Neuronal stem cell (in vitro differentiated cells): ENCODE measurements at regions not wholly inside any gene's neighbourhood (a gene's known extent, or its start where the extent isn't known, plus 50 kb on each side); places are given as distances from the start of the nearest gene placed in this dataset.

ENCODE experiments used
- DNase-seq: peaks from one replicate; pipeline ENCODE4 v3.0.0-alpha.2; 2013; ENCODE audit warnings: low spot score
- H2AFZ ChIP-seq: one replicate; pipeline ENCODE4 v1.6.1; 2013; ENCODE audit warnings: mild to moderate bottlenecking, low read length, inconsistent platforms
- H2AK5ac ChIP-seq: 2 replicates; pipeline ENCODE4 v1.6.1; 2013; ENCODE audit warnings: low read depth, mild to moderate bottlenecking, inconsistent platforms, low read length, moderate library complexity, mixed read lengths
- H2BK120ac ChIP-seq: 2 replicates; pipeline ENCODE4 v1.6.1; 2013; ENCODE audit warnings: low read depth, mild to moderate bottlenecking, inconsistent platforms, low read length, moderate library complexity, mixed read lengths
- H2BK12ac ChIP-seq: one replicate; pipeline ENCODE4 v1.6.1; 2013; ENCODE audit warnings: low read length, inconsistent platforms
- H2BK15ac ChIP-seq: 2 replicates; pipeline ENCODE4 v1.6.1; 2013; ENCODE audit warnings: mild to moderate bottlenecking, low read length, inconsistent platforms, mixed read lengths
- H2BK5ac ChIP-seq: one replicate; pipeline ENCODE4 v1.6.1; 2013; ENCODE audit warnings: inconsistent platforms, mild to moderate bottlenecking, low read length, moderate library complexity
- H3K14ac ChIP-seq: one replicate; pipeline ENCODE4 v1.6.1; 2013; ENCODE audit warnings: low read length, inconsistent platforms
- H3K18ac ChIP-seq: 2 replicates; pipeline ENCODE4 v1.6.1; 2013; ENCODE audit warnings: low read length, inconsistent platforms
- H3K23ac ChIP-seq: 2 replicates; pipeline ENCODE4 v1.6.1; 2013; ENCODE audit warnings: low read depth, mild to moderate bottlenecking, mixed read lengths, low read length, inconsistent platforms; ENCODE audit not compliant: poor library complexity
- H3K27ac ChIP-seq: replicated peaks from 3 replicates; pipeline ENCODE4 v1.5.1; 2013; ENCODE audit warnings: low read length, inconsistent platforms
- H3K27me3 ChIP-seq, 3 experiments: 2 replicates each; pipeline ENCODE4 v1.6.1; 2013; ENCODE audit warnings: low read length in 3 of 3, mild to moderate bottlenecking in 2 of 3, inconsistent platforms in 1 of 3, low read depth in 1 of 3, mixed read lengths in 1 of 3, moderate library complexity in 1 of 3; ENCODE audit not compliant: control insufficient read depth in 3 of 3, insufficient read depth in 3 of 3
- H3K36me3 ChIP-seq, 2 donors: replicated peaks in 1 of 2; 2 replicates each; pipeline ENCODE4 v1.6.1; 2013; ENCODE audit warnings: low read length in 2 of 2; ENCODE audit not compliant: control insufficient read depth in 2 of 2, insufficient read depth in 2 of 2
- H3K4ac ChIP-seq: 2 replicates; pipeline ENCODE4 v1.6.1; 2013; ENCODE audit warnings: inconsistent platforms, mild to moderate bottlenecking, low read length, moderate library complexity
- H3K4me1 ChIP-seq, 2 donors: 1 replicate in 1 of 2; 2 replicates in 1 of 2; pipeline ENCODE4 v1.6.1; 2013; ENCODE audit warnings: low read length in 2 of 2, low read depth in 1 of 2; ENCODE audit not compliant: control insufficient read depth in 2 of 2, insufficient read depth in 1 of 2
- H3K4me2 ChIP-seq: one replicate; pipeline ENCODE4 v1.6.1; 2013; ENCODE audit warnings: mild to moderate bottlenecking, low read length, inconsistent platforms; ENCODE audit not compliant: insufficient read depth, poor library complexity, severe bottlenecking
- H3K4me3 ChIP-seq, 2 donors: 2 replicates each; pipeline ENCODE4 v1.5.1; 2013; ENCODE audit warnings: low read length in 2 of 2, mild to moderate bottlenecking in 2 of 2, inconsistent platforms in 1 of 2, moderate library complexity in 1 of 2
- H3K79me1 ChIP-seq: one replicate; pipeline ENCODE4 v1.6.1; 2013; ENCODE audit warnings: low read depth, mild to moderate bottlenecking, inconsistent platforms, low read length, moderate library complexity
- H3K9ac ChIP-seq: one replicate; pipeline ENCODE4 v1.6.1; 2013; ENCODE audit warnings: mild to moderate bottlenecking, low read depth, low read length, inconsistent platforms; ENCODE audit not compliant: poor library complexity
- H3K9me3 ChIP-seq, 2 donors: replicated peaks in 1 of 2; 2 replicates each; pipeline versions ENCODE3 to v1.6.1; 2013; ENCODE audit warnings: low read length in 2 of 2, mild to moderate bottlenecking in 2 of 2, inconsistent platforms in 1 of 2, low read depth in 1 of 2, mixed read lengths in 1 of 2, moderate library complexity in 1 of 2; ENCODE audit not compliant: control insufficient read depth in 2 of 2, insufficient read depth in 1 of 2
- H4K8ac ChIP-seq: one replicate; pipeline ENCODE4 v1.6.1; 2013; ENCODE audit warnings: low read depth, mild to moderate bottlenecking, inconsistent platforms, low read length, moderate library complexity
- H4K91ac ChIP-seq: one replicate; pipeline ENCODE4 v1.6.1; 2013; ENCODE audit warnings: low read length, low read depth, mild to moderate bottlenecking, inconsistent platforms; ENCODE audit not compliant: poor library complexity
- WGBS, 2 donors: extraction: QIAGEN DNeasy Blood & Tissue Kit; methylation state at CpG; one replicate each; pipeline ENCODE4 v1.1.7; 2013; ENCODE audit warnings: missing lambda C conversion rate in 2 of 2, mixed read lengths in 1 of 2; ENCODE audit not compliant: insufficient read length in 2 of 2, insufficient replicate concordance in 1 of 2; ENCODE audit errors: extremely low coverage in 2 of 2; 5-methylcytosine and 5-hydroxymethylcytosine counted together

DNA sequence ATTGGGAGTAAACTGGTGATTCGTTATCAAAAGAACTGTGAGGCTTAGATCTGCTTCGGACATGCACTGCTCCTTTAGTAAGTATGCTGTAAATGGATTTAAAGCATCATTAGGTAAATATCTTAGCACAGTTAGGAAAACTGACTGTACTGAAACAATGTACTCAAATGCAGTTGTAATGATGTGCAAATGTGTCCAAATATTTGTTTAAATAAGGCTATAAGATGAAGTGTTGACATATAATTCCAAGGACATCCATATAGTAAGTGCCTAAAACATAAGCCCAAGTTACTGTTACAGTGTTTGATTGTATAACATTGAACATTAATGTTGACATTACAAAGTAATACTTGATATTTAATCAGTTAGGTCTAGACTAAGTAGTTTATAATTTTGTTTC is 512.5 kb upstream of the CDH18 start:
- no peak overlapping the region for H3K9ac ChIP-seq
- H3K4ac ChIP-seq: no peak overlapping the region
- no peak overlapping the region for H3K18ac ChIP-seq
- H3K27me3 ChIP-seq: no peaks in the 10 kb centered on the region
- no peak overlapping the region for H2AFZ ChIP-seq
- H2BK12ac ChIP-seq: no peak overlapping the region
- no peak overlapping the region for H2BK120ac ChIP-seq
- H4K8ac ChIP-seq: no peak overlapping the region
- H3K14ac ChIP-seq: no peak overlapping the region
- no peak overlapping the region for H3K4me3 ChIP-seq
- H3K4me1 ChIP-seq: no peaks in the 10 kb centered on the region
- DNase-seq: no peak
- no peak overlapping the region for H2AK5ac ChIP-seq
- no peak overlapping the region for H3K23ac ChIP-seq
- no peak overlapping the region for H3K4me2 ChIP-seq
- no peak overlapping the region for H4K91ac ChIP-seq
- no peak overlapping the region for H3K27ac ChIP-seq
- H3K9me3 ChIP-seq: no peaks in the 10 kb centered on the region
- no peak overlapping the region for H2BK5ac ChIP-seq
- H2BK15ac ChIP-seq: no peak overlapping the region
- H3K79me1 ChIP-seq: no peaks in the 10 kb centered on the region
- no peaks in the 10 kb centered on the region for H3K36me3 ChIP-seq
- no CpG with 5 or more reads among the region's 2 CpGs for WGBS, 2 donors

- no peaks in the 10 kb centered on the region for H3K9me3 ChIP-seq
- no peak overlapping the region for H3K9ac ChIP-seq
- no peak for DNase-seq
- H2AK5ac ChIP-seq: no peak overlapping the region
- no peak overlapping the region for H2BK15ac ChIP-seq
- H3K14ac ChIP-seq: no peak overlapping the region
- no peak overlapping the region for H3K23ac ChIP-seq
- H3K4me2 ChIP-seq: no peak overlapping the region
- no peak overlapping the region for H3K27ac ChIP-seq
- H3K4ac ChIP-seq: no peak overlapping the region
- H2BK12ac ChIP-seq: no peak overlapping the region
- no peak overlapping the region for H4K91ac ChIP-seq
- no peak overlapping the region for H3K4me3 ChIP-seq
- no CpG with 5 or more reads among the region's 3 CpGs for WGBS, 2 donors
- no peaks in the 10 kb centered on the region for H3K36me3 ChIP-seq
- H3K18ac ChIP-seq: no peak overlapping the region
- no peak overlapping the region for H2BK120ac ChIP-seq
- no peaks in the 10 kb centered on the region for H3K27me3 ChIP-seq
- H2AFZ ChIP-seq: no peak overlapping the region
- H3K79me1 ChIP-seq: no peaks in the 10 kb centered on the region
- H4K8ac ChIP-seq: no peak overlapping the region
- H3K4me1 ChIP-seq: peaks cover 0 to 2% of the 10 kb centered on the region in 2 donors
- H2BK5ac ChIP-seq: no peak overlapping the region
Observed at GRCh38 chr5:20498926-20499325, 510.9 kb upstream of the CDH18 start.

DNA sequence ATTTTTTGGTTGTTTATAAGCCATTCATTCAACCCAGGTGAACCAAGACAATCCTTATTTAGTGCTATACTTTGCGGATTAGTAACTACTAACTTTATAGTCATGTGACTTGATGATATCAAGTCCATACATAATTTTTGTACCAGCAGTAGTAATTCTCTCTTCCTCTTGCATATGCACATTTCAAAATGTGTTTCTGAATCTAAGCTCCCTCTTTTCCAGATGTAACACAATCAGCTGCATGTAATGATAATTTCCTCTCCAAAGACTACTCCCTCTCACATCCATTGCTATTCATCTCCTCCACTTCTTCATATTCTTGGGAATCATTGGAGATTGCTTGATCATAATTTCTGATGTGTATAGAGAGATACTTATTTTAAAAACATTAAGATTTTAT is 510.1 kb upstream of the CDH18 start:
- Histone ChIP-seq H3K4me3 (no peak overlapping the region), H3K9me3 (no peaks in the 10 kb centered on the region), H3K4ac (no peak overlapping the region), H2AK5ac (no peak overlapping the region), H4K8ac (no peak overlapping the region), H3K27ac (no peak overlapping the region), H3K79me1 (no peaks in the 10 kb centered on the region), H2AFZ (no peak overlapping the region), H3K9ac (no peak overlapping the region), H3K23ac (no peak overlapping the region), H3K27me3 (no peaks in the 10 kb centered on the region), H2BK5ac (no peak overlapping the region), H3K4me2 (no peak overlapping the region), H3K36me3 (no peaks in the 10 kb centered on the region), H3K18ac (no peak overlapping the region), H2BK15ac (no peak overlapping the region), H4K91ac (no peak overlapping the region), H3K4me1 (peaks cover 0 to 2% of the 10 kb centered on the region in 2 donors), H3K14ac (no peak overlapping the region), H2BK12ac (no peak overlapping the region), H2BK120ac (no peak overlapping the region)
- no CpG with 5 or more reads among the region's 1 CpG for WGBS, 2 donors
- DNase-seq: no peak

DNA sequence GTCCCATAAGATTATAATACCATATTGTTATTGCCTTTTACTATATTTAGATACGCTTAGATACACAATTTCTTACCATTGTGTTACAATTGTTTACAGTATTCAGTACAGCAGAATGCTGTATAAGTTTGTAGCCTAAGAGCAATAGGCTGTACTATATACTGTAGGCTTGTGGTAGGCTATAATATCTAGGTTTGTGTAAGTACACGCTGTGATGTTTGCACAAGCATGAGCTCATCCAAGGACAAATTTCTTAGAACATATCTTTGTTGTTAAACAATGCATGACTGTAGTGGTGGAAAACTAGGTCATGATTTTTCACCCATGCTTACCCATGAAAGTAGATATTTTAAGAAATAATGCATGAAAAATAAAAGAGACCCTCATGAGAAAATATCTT is 509.4 kb upstream of the CDH18 start:
- no peak for DNase-seq
- Histone ChIP-seq H3K4me1 (peaks cover 0 to 2% of the 10 kb centered on the region in 2 donors), H3K27me3 (no peaks in the 10 kb centered on the region), H3K18ac (no peak overlapping the region), H3K27ac (no peak overlapping the region), H3K4ac (no peak overlapping the region), H2AFZ (no peak overlapping the region), H4K91ac (no peak overlapping the region), H3K23ac (no peak overlapping the region), H3K4me3 (no peak overlapping the region), H4K8ac (no peak overlapping the region), H3K9me3 (no peaks in the 10 kb centered on the region), H2BK15ac (no peak overlapping the region), H3K36me3 (no peaks in the 10 kb centered on the region), H3K14ac (no peak overlapping the region), H2BK120ac (no peak overlapping the region), H2BK12ac (no peak overlapping the region), H3K79me1 (no peaks in the 10 kb centered on the region), H2AK5ac (no peak overlapping the region), H2BK5ac (no peak overlapping the region), H3K4me2 (no peak overlapping the region), H3K9ac (no peak overlapping the region)
- no CpG with 5 or more reads among the region's 2 CpGs for WGBS, 2 donors
